ENCODE measurements at regions not wholly inside any gene's neighbourhood (a gene's known extent, or its start where the extent isn't known, plus 50 kb on each side); places are given as distances from the start of the nearest gene placed in this dataset.

DNA sequence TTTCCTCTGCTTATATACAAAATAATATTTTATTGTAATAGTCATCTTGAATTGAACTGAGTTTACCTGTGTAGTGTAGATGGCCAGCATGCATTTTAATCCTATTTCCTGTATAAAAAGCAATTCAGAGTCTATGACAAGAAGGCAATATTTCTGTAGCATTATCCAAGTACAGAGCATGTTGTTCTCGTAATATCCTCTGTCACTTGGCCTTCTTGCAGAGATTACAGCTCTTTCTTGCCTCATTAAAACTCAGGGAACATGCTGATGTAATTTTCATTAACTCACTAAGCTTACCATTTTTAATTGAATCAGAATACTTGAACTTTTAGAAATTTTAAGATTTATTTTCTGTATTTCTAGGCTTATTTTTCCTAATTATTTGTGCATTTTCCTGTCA, 203.3 kb upstream of the AGTR1 start:
- DNase-seq (ENCODE audit: low spot score) (no peak), ATAC-seq (no peak)
- Histone ChIP-seq H3K4me1 (ENCODE audit: insufficient read depth) (no peaks in the 10 kb centered on the region), H3K27me3 (ENCODE audit: insufficient read depth) (no peaks in the 10 kb centered on the region), H3K27ac (ENCODE audit: low read depth) (no peak overlapping the region), H2AFZ (no peak overlapping the region), H3K4me2 (no peak overlapping the region), H3K79me2 (replicated peaks; ENCODE audit: insufficient read depth) (no peaks in the 10 kb centered on the region), H3K36me3 (ENCODE audit: insufficient read depth) (no peaks in the 10 kb centered on the region), H3K9me2 (ENCODE audit: insufficient read depth) (no peaks in the 10 kb centered on the region), H4K20me1 (replicated peaks; ENCODE audit: insufficient read depth) (no peaks in the 10 kb centered on the region), H3F3A (replicated peaks; ENCODE audit: low read depth) (no peaks in the 10 kb centered on the region), H3K4me3 (no peak overlapping the region)
- Mint-ChIP-seq H3K27me3 (ENCODE audit: insufficient read depth, low read depth, poor library complexity) (no peaks in the 10 kb centered on the region), H3K27ac (no peak overlapping the region), H3K4me1 (no peaks in the 10 kb centered on the region), H3K9me3 (no peaks in the 10 kb centered on the region), H3K4me3 (no peak overlapping the region), H3K36me3 (ENCODE audit: low read depth) (no peaks in the 10 kb centered on the region)
- no peak for TF ChIP-seq EZH2 (IDR thresholded peaks at IDR 0.05; ENCODE audit: low read depth, unreplicated experiment)
- no peak for TF ChIP-seq POLR2AphosphoS5 (IDR thresholded peaks at IDR 0.05; ENCODE audit: low read depth)
- TF ChIP-seq, protein P1, sequence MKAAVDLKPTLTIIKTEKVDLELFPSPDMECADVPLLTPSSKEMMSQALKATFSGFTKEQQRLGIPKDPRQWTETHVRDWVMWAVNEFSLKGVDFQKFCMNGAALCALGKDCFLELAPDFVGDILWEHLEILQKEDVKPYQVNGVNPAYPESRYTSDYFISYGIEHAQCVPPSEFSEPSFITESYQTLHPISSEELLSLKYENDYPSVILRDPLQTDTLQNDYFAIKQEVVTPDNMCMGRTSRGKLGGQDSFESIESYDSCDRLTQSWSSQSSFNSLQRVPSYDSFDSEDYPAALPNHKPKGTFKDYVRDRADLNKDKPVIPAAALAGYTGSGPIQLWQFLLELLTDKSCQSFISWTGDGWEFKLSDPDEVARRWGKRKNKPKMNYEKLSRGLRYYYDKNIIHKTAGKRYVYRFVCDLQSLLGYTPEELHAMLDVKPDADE (IDR thresholded peaks at IDR 0.05) = no peak
- no peak for TF ChIP-seq ZNF114 (CRISPR knock-in tag; IDR thresholded peaks at IDR 0.05)
- no peak for TF ChIP-seq EZH2phosphoT487 (IDR thresholded peaks at IDR 0.05; ENCODE audit: unreplicated experiment)
- TF ChIP-seq NANOG (IDR thresholded peaks at IDR 0.05; ENCODE audit: borderline replicate concordance) = no peak
- no peak for TF ChIP-seq CREB1 (CRISPR knock-in tag; IDR thresholded peaks at IDR 0.05; ENCODE audit: low read depth)
- TF ChIP-seq, protein P2, sequence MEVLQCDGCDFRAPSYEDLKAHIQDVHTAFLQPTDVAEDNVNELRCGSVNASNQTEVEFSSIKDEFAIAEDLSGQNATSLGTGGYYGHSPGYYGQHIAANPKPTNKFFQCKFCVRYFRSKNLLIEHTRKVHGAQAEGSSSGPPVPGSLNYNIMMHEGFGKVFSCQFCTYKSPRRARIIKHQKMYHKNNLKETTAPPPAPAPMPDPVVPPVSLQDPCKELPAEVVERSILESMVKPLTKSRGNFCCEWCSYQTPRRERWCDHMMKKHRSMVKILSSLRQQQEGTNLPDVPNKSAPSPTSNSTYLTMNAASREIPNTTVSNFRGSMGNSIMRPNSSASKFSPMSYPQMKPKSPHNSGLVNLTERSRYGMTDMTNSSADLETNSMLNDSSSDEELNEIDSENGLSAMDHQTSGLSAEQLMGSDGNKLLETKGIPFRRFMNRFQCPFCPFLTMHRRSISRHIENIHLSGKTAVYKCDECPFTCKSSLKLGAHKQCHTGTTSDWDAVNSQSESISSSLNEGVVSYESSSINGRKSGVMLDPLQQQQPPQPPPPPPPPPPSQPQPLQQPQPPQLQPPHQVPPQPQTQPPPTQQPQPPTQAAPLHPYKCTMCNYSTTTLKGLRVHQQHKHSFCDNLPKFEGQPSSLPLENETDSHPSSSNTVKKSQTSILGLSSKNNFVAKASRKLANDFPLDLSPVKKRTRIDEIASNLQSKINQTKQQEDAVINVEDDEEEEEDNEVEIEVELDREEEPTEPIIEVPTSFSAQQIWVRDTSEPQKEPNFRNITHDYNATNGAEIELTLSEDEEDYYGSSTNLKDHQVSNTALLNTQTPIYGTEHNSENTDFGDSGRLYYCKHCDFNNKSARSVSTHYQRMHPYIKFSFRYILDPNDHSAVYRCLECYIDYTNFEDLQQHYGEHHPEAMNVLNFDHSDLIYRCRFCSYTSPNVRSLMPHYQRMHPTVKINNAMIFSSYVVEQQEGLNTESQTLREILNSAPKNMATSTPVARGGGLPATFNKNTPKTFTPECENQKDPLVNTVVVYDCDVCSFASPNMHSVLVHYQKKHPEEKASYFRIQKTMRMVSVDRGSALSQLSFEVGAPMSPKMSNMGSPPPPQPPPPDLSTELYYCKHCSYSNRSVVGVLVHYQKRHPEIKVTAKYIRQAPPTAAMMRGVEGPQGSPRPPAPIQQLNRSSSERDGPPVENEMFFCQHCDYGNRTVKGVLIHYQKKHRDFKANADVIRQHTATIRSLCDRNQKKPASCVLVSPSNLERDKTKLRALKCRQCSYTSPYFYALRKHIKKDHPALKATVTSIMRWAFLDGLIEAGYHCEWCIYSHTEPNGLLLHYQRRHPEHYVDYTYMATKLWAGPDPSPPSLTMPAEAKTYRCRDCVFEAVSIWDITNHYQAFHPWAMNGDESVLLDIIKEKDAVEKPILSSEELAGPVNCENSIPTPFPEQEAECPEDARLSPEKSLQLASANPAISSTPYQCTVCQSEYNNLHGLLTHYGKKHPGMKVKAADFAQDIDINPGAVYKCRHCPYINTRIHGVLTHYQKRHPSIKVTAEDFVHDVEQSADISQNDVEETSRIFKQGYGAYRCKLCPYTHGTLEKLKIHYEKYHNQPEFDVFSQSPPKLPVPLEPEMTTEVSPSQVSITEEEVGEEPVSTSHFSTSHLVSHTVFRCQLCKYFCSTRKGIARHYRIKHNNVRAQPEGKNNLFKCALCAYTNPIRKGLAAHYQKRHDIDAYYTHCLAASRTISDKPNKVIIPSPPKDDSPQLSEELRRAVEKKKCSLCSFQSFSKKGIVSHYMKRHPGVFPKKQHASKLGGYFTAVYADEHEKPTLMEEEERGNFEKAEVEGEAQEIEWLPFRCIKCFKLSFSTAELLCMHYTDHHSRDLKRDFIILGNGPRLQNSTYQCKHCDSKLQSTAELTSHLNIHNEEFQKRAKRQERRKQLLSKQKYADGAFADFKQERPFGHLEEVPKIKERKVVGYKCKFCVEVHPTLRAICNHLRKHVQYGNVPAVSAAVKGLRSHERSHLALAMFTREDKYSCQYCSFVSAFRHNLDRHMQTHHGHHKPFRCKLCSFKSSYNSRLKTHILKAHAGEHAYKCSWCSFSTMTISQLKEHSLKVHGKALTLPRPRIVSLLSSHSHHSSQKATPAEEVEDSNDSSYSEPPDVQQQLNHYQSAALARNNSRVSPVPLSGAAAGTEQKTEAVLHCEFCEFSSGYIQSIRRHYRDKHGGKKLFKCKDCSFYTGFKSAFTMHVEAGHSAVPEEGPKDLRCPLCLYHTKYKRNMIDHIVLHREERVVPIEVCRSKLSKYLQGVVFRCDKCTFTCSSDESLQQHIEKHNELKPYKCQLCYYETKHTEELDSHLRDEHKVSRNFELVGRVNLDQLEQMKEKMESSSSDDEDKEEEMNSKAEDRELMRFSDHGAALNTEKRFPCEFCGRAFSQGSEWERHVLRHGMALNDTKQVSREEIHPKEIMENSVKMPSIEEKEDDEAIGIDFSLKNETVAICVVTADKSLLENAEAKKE (CRISPR knock-in tag; IDR thresholded peaks at IDR 0.05) = no peak
- no peak for TF ChIP-seq ZNF331 (CRISPR knock-in tag; IDR thresholded peaks at IDR 0.05; ENCODE audit: low read depth)

Data from GM23338 (cell line).